HG03565 (cell line): ENCODE measurements at regions not wholly inside any gene's neighbourhood (a gene's known extent, or its start where the extent isn't known, plus 50 kb on each side); places are given as distances from the start of the nearest gene placed in this dataset.
"Not testable (repeated sequence)": the region's sequence is repeated elsewhere in the genome, so short reads cannot be mapped to it uniquely, and the experiment has no call there.

Experiments used
- ATAC-seq: cut with Tn5 transposase; IDR thresholded peaks from one replicate; pipeline ENCODE4 v1.9.1; 2021; ENCODE audit warnings: mild to moderate bottlenecking, moderate library complexity; ENCODE audit not compliant: unreplicated experiment

GRCh38 chr18:28778706-28779105 lies 601.8 kb upstream of the CDH2 start:
- ATAC-seq = no peak

GRCh38 chr18:28777756-28778155 lies 600.8 kb upstream of the CDH2 start:
- ATAC-seq = no peak

DNA sequence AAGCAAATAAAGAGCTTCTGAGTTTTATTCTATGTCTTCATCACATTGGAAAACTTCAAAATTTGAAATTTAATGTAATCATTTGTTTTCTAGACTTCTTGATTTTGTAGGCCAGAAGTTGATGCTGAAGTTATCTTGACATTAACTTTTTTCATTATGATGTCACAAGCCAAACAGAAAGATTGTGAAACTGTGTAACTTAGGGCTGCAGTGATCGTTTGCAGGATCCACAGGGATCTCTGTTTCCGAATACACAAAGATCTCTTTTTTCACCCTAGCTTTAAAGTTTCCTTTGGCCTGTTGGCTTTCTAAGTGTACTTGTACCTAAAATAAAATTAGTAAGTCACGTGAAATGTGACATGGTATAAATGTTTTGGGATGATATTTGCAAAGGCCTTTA lies 594.9 kb upstream of the CDH2 start:
- no peak for ATAC-seq

GRCh38 chr18:28768791-28769768 lies 592.1 kb upstream of the CDH2 start:
- ATAC-seq = no peak

- no peak for ATAC-seq
These were observed 590.8 kb upstream of the CDH2 start for GRCh38 chr18:28767727-28768211.

GRCh38 chr18:28767201-28767600 lies 590.3 kb upstream of the CDH2 start:
- ATAC-seq = no peak

DNA sequence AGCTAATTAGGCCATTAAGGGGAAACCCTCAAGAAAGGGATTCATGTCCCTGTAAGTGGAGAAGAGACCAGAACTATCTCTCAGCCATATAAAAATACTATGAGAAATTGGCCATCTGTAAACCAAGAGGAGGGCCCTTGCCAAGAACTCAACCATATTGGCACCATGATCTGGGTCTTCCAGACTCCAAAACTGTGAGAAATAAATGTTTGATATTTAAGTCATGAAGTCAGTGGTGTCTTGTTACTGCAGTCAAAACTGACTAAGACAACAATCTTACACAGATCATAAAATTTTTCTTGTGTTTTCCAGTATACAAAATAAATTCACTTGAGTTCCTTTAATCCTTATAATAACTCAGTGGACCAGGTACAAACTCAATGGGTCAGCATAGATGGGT lies 589.8 kb upstream of the CDH2 start:
- no peak for ATAC-seq

DNA sequence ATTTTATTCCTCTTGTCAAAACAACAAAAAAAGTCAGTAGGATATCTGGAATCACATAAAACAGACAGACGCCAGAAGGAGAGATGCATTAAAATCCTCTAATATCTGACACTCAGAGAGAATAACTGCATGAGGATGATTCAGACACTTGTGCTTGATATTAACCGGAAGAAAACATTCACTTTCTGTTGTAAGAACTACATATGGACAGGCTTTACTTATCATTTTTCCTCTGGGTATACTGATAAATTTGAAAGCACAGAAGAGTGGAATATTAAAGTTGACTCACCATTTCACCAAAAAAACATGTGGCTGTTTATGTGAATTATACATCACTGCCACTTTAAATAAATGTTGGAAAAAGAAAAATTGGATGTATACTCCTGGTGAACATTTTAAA lies 589.1 kb upstream of the CDH2 start:
- no peak for ATAC-seq

GRCh38 chr18:28760299-28760698 lies 583.4 kb upstream of the CDH2 start:
- ATAC-seq = no peak

GRCh38 chr18:28757466-28758008 lies 580.6 kb upstream of the CDH2 start:
- no peak for ATAC-seq

DNA sequence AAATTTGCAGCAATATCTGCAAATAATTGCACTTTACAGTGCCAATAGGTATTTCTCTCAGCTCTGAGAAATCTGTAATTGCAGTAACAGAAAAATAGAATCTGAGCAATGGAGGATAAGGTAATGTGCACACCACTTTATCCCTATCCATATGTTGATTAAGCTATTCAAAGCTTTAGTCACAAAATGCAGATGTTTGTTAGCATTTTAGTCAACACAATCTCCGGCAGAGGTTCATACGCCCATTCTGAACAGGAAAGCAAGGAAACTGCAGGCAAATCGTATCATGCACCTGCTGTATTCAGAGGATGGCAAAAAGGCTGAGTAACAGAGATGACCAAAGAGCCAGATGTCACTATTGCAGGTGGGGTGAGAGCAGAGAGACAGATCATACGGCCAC lies 566.2 kb upstream of the CDH2 start:
- no peak for ATAC-seq

DNA sequence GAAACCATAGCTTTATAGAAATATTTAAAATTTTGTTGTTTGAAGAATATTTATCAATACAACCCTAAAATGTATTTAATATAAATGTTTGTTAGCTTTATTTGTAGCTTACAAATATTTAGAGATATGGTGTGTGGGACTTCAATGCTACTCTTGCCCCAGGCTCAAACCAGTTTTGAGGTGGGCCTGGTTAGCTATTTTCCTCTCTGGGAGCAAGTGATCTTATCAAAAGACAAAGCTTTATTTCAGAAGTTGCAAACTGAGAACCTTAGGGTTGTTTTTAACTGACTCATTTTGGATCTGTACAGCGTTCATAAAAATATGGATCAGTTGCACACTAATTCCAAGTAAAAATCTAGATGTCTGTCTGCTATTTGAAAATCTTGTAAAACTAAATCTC lies 563.6 kb upstream of the CDH2 start:
- ATAC-seq = no peak

DNA sequence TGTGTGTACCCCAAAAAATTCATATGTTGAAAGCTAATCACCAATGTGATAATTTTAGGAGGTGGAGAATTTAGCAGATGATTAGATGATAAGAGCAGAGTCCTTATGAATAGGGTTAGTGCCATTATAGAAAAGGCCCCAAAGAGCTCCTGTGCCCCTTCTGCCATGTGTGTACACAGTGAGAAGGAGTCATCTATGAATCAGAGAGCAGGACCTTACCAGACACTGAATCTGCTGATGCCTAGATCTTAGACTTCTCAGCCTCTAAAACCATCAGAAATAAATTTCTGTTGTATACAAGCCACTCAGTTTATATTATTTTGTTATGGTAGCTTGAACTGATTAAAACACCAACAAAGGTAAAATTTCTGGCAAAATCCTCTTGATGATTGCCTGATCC lies 560.0 kb upstream of the CDH2 start:
- no peak for ATAC-seq

DNA sequence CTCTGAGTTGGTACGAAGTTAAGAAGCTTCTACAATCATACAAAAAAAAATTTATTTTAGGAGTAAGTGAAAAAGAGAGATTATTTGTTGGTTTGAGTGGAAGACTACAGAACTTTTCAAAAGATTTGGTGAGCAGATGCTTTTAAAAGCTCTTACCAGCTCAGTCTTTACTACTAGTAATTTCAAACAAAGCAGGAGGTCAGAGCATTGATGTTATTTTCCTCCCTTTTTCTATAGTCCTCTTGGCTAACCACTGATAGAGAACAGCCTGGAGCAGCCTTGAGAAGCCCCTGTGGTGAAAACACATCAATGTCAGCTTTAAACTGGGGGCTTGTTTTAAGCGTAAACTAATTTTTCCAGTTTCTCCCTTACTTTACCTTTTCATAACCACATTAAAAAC lies 559.3 kb upstream of the CDH2 start:
- ATAC-seq = no peak

GRCh38 chr18:28735731-28736130 lies 558.8 kb upstream of the CDH2 start:
- ATAC-seq = no peak

GRCh38 chr18:28729321-28729720 lies 552.4 kb upstream of the CDH2 start:
- no peak for ATAC-seq

GRCh38 chr18:28728891-28729290 lies 552.0 kb upstream of the CDH2 start:
- no peak for ATAC-seq

GRCh38 chr18:28727189-28727588 lies 550.3 kb upstream of the CDH2 start:
- ATAC-seq = not testable (repeated sequence)

DNA sequence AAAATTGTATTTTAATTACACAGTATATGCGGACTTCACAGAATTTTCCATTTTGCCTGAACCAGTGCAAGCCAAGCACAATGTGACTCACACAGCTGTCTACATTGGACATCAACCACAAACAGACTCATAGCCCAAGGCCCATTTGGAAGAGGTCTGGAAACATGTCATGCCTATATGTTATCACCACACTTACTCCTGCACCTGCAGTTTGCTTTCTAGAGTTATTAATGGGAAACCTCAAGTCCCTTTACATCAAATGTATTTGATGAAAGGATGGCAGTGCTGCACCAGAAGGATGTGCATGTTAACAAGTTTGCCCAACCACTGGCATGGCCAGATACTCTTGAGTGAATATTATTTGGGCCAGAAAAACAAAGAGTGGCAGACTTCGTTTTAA lies 548.9 kb upstream of the CDH2 start:
- no peak for ATAC-seq

DNA sequence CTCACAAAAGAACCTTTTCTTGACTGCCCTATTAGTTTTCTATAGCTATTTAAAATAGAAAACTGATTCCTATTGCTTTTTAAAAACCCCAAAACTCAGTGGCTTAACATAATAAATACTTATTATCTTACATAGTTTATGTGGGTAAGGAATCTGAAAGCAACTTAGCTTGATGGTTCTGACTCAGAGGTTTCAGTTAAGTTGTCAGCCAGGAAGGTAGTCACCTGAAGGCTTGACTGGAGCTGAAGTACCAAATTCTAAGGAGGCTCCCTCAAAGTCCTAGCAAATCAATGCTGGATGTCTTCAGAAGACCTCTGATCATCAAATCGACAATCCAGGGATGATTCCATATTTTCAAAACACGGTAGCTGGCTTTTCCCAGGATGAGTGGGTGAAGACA lies 546.6 kb upstream of the CDH2 start:
- no peak for ATAC-seq

GRCh38 chr18:28718696-28719095 lies 541.8 kb upstream of the CDH2 start:
- no peak for ATAC-seq

- ATAC-seq = no peak
These were observed 539.4 kb upstream of the CDH2 start for GRCh38 chr18:28716338-28716737.
